ENCODE measurements at regions not wholly inside any gene's neighbourhood (a gene's known extent, or its start where the extent isn't known, plus 50 kb on each side); places are given as distances from the start of the nearest gene placed in this dataset.

GRCh38 chr12:87794854-87795253 lies 234.3 kb downstream of the C12orf50 start:
- H3K4me3 ChIP-seq (ENCODE audit: low read length): no peak overlapping the region
- DNase-seq (ENCODE audit: low read depth): no peak
- no peak for TF ChIP-seq CTCF (conservative IDR thresholded peaks at IDR 0.05; ENCODE audit: low read length)

GRCh38 chr12:87793131-87793530 lies 236.1 kb downstream of the C12orf50 start:
- no peak overlapping the region for H3K4me3 ChIP-seq (ENCODE audit: low read length)
- TF ChIP-seq CTCF (conservative IDR thresholded peaks at IDR 0.05; ENCODE audit: low read length): no peak
- DNase-seq (ENCODE audit: low read depth): no peak

- H3K4me3 ChIP-seq (ENCODE audit: low read length): no peak overlapping the region
- TF ChIP-seq CTCF (conservative IDR thresholded peaks at IDR 0.05; ENCODE audit: low read length): no peak
- no peak for DNase-seq (ENCODE audit: low read depth)
Measured at GRCh38 chr12:87784350-87784749, 244.9 kb downstream of the C12orf50 start.

GRCh38 chr12:87783467-87783866 lies 245.7 kb downstream of the C12orf50 start:
- no peak overlapping the region for H3K4me3 ChIP-seq (ENCODE audit: low read length)
- no peak for TF ChIP-seq CTCF (conservative IDR thresholded peaks at IDR 0.05; ENCODE audit: low read length)
- DNase-seq (ENCODE audit: low read depth): no peak

GRCh38 chr12:87782838-87783237 lies 246.4 kb downstream of the C12orf50 start:
- no peak overlapping the region for H3K4me3 ChIP-seq (ENCODE audit: low read length)
- no peak for TF ChIP-seq CTCF (conservative IDR thresholded peaks at IDR 0.05; ENCODE audit: low read length)
- no peak for DNase-seq (ENCODE audit: low read depth)

GRCh38 chr12:87779858-87780498 lies 249.2 kb downstream of the C12orf50 start:
- DNase-seq (ENCODE audit: low read depth): no peak
- no peak for TF ChIP-seq CTCF (conservative IDR thresholded peaks at IDR 0.05; ENCODE audit: low read length)
- H3K4me3 ChIP-seq (ENCODE audit: low read length): no peak overlapping the region

- no peak for DNase-seq (ENCODE audit: low read depth)
- no peak overlapping the region for H3K4me3 ChIP-seq (ENCODE audit: low read length)
- no peak for TF ChIP-seq CTCF (conservative IDR thresholded peaks at IDR 0.05; ENCODE audit: low read length)
Measured at GRCh38 chr12:87779016-87779415, 250.2 kb downstream of the C12orf50 start.

Measured in AG10803 (cell line).